ENCODE measurements at regions not wholly inside any gene's neighbourhood (a gene's known extent, or its start where the extent isn't known, plus 50 kb on each side); places are given as distances from the start of the nearest gene placed in this dataset.

- Histone ChIP-seq H3K27me3 (replicated peaks; ENCODE audit: insufficient read depth, low read length) (no peaks in the 10 kb centered on the region), H3K9me3 (replicated peaks; ENCODE audit: insufficient read depth, low read length) (no peaks in the 10 kb centered on the region), H3K27ac (ENCODE audit: low read length) (no peak overlapping the region), H3K4me1 (ENCODE audit: low read length) (no peaks in the 10 kb centered on the region), H4K20me1 (ENCODE audit: insufficient read depth, low read length) (no peaks in the 10 kb centered on the region), H3K4me2 (ENCODE audit: low read depth, low read length) (peak overlapping the region; percentile 79), H2AFZ (ENCODE audit: low read length) (peak overlapping the region; percentile 69), H3F3A (ENCODE audit: insufficient read depth, low read length) (no peaks in the 10 kb centered on the region), H3K4me3 (ENCODE audit: low read length) (peak overlapping the region; percentile 67), H3K9ac (ENCODE audit: low read length) (peak overlapping the region; percentile 47; the same call in 1 of the 2 replicates), H3K9me2 (replicated peaks; ENCODE audit: insufficient read depth, low read length) (no peaks in the 10 kb centered on the region), H3K79me2 (ENCODE audit: low read length) (no peaks in the 10 kb centered on the region), H3K36me3 (replicated peaks; ENCODE audit: insufficient read depth, low read length) (no peaks in the 10 kb centered on the region)
- peak; percentile 47 for DNase-seq
- TF ChIP-seq EZH2 (optimal IDR thresholded peaks at IDR 0.05; ENCODE audit: low read depth, low read length) (no peak), EZH2phosphoT487 (IDR thresholded peaks at IDR 0.05; ENCODE audit: low read length) (no peak), CTCF (IDR thresholded peaks at IDR 0.05; ENCODE audit: low read length) (no peak)
Measured at GRCh38 chr13:23979361-23980159, 82.3 kb upstream of the C1QTNF9B start.

- Histone ChIP-seq H3K4me1 (ENCODE audit: low read length) (no peaks in the 10 kb centered on the region), H3K9me2 (replicated peaks; ENCODE audit: insufficient read depth, low read length) (no peaks in the 10 kb centered on the region), H3K27ac (ENCODE audit: low read length) (no peak overlapping the region), H3K4me2 (ENCODE audit: low read depth, low read length) (peak overlapping the region; percentile 79; the same call in 1 of the 2 replicates), H2AFZ (ENCODE audit: low read length) (peak overlapping the region; percentile 69), H3K9ac (ENCODE audit: low read length) (no peak overlapping the region), H3K27me3 (replicated peaks; ENCODE audit: insufficient read depth, low read length) (no peaks in the 10 kb centered on the region), H3K9me3 (replicated peaks; ENCODE audit: insufficient read depth, low read length) (no peaks in the 10 kb centered on the region), H3F3A (ENCODE audit: insufficient read depth, low read length) (no peaks in the 10 kb centered on the region), H4K20me1 (ENCODE audit: insufficient read depth, low read length) (no peaks in the 10 kb centered on the region), H3K36me3 (replicated peaks; ENCODE audit: insufficient read depth, low read length) (no peaks in the 10 kb centered on the region), H3K4me3 (ENCODE audit: low read length) (peak overlapping the region; percentile 67), H3K79me2 (ENCODE audit: low read length) (no peaks in the 10 kb centered on the region)
- no peak for TF ChIP-seq EZH2 (optimal IDR thresholded peaks at IDR 0.05; ENCODE audit: low read depth, low read length)
- TF ChIP-seq EZH2phosphoT487 (IDR thresholded peaks at IDR 0.05; ENCODE audit: low read length), result no peak
- no peak for TF ChIP-seq CTCF (IDR thresholded peaks at IDR 0.05; ENCODE audit: low read length)
- DNase-seq, result peak; percentile 56
Measured at GRCh38 chr13:23980160-23980551, 82.9 kb upstream of the C1QTNF9B start.

GRCh38 chr13:23983671-23984070, 86.4 kb upstream of the C1QTNF9B start:
- no peaks in the 10 kb centered on the region for H3F3A ChIP-seq (ENCODE audit: insufficient read depth, low read length)
- H3K9ac ChIP-seq (ENCODE audit: low read length), result no peak overlapping the region
- no peaks in the 10 kb centered on the region for H3K36me3 ChIP-seq (replicated peaks; ENCODE audit: insufficient read depth, low read length)
- H3K4me1 ChIP-seq (ENCODE audit: low read length), result no peaks in the 10 kb centered on the region
- no peaks in the 10 kb centered on the region for H3K27me3 ChIP-seq (replicated peaks; ENCODE audit: insufficient read depth, low read length)
- no peaks in the 10 kb centered on the region for H3K9me2 ChIP-seq (replicated peaks; ENCODE audit: insufficient read depth, low read length)
- H3K4me3 ChIP-seq (ENCODE audit: low read length), result no peak overlapping the region
- TF ChIP-seq EZH2phosphoT487 (IDR thresholded peaks at IDR 0.05; ENCODE audit: low read length) (no peak), EZH2 (optimal IDR thresholded peaks at IDR 0.05; ENCODE audit: low read depth, low read length) (no peak)
- H4K20me1 ChIP-seq (ENCODE audit: insufficient read depth, low read length), result no peaks in the 10 kb centered on the region
- no peak overlapping the region for H3K4me2 ChIP-seq (ENCODE audit: low read depth, low read length)
- no peaks in the 10 kb centered on the region for H3K9me3 ChIP-seq (replicated peaks; ENCODE audit: insufficient read depth, low read length)
- H3K27ac ChIP-seq (ENCODE audit: low read length), result no peak overlapping the region
- no peak for DNase-seq
- no peak overlapping the region for H2AFZ ChIP-seq (ENCODE audit: low read length)
- H3K79me2 ChIP-seq (ENCODE audit: low read length), result no peaks in the 10 kb centered on the region

GRCh38 chr13:23984546-23984945, 87.2 kb upstream of the C1QTNF9B start:
- Histone ChIP-seq H3K4me3 (ENCODE audit: low read length) (no peak overlapping the region), H3K36me3 (replicated peaks; ENCODE audit: insufficient read depth, low read length) (no peaks in the 10 kb centered on the region), H3K27me3 (replicated peaks; ENCODE audit: insufficient read depth, low read length) (no peaks in the 10 kb centered on the region), H3K9me3 (replicated peaks; ENCODE audit: insufficient read depth, low read length) (no peaks in the 10 kb centered on the region), H3K4me2 (ENCODE audit: low read depth, low read length) (no peak overlapping the region), H3K79me2 (ENCODE audit: low read length) (no peaks in the 10 kb centered on the region), H3K27ac (ENCODE audit: low read length) (no peak overlapping the region), H3K4me1 (ENCODE audit: low read length) (no peaks in the 10 kb centered on the region), H3K9ac (ENCODE audit: low read length) (no peak overlapping the region), H3K9me2 (replicated peaks; ENCODE audit: insufficient read depth, low read length) (no peaks in the 10 kb centered on the region), H2AFZ (ENCODE audit: low read length) (no peak overlapping the region), H4K20me1 (ENCODE audit: insufficient read depth, low read length) (no peaks in the 10 kb centered on the region), H3F3A (ENCODE audit: insufficient read depth, low read length) (no peaks in the 10 kb centered on the region)
- TF ChIP-seq CTCF (IDR thresholded peaks at IDR 0.05; ENCODE audit: low read length) (no peak), EZH2phosphoT487 (IDR thresholded peaks at IDR 0.05; ENCODE audit: low read length) (no peak), EZH2 (optimal IDR thresholded peaks at IDR 0.05; ENCODE audit: low read depth, low read length) (no peak)
- no peak for DNase-seq

Measured in MM.1S (cell line).